HFFc6 (cell line): ENCODE measurements at regions not wholly inside any gene's neighbourhood (a gene's known extent, or its start where the extent isn't known, plus 50 kb on each side); places are given as distances from the start of the nearest gene placed in this dataset.
"Not testable (repeated sequence)": the region's sequence is repeated elsewhere in the genome, so short reads cannot be mapped to it uniquely, and the experiment has no call there.

ENCODE experiments used
- DNase-seq: peaks from one replicate; pipeline ENCODE4 v3.0.0-alpha.2; 2018
- H3K27ac Mint-ChIP-seq: 2 replicates; pipeline ENCODE4 v1.8.0; 2020; ENCODE audit warnings: mild to moderate bottlenecking, mixed read lengths
- H3K27me3 Mint-ChIP-seq: 2 replicates; pipeline ENCODE4 v1.8.0; 2021; ENCODE audit warnings: mild to moderate bottlenecking, moderate library complexity, mixed read lengths; ENCODE audit not compliant: insufficient read depth
- H3K36me3 Mint-ChIP-seq: 2 replicates; pipeline ENCODE4 v1.8.0; 2021; ENCODE audit warnings: low read depth, mixed read lengths
- H3K4me1 Mint-ChIP-seq: 2 replicates; pipeline ENCODE4 v1.8.0; 2020; ENCODE audit warnings: low read depth, mixed read lengths
- H3K4me3 Mint-ChIP-seq: 2 replicates; pipeline ENCODE4 v1.8.0; 2020; ENCODE audit warnings: mild to moderate bottlenecking, moderate library complexity, mixed read lengths
- H3K9me3 Mint-ChIP-seq: 2 replicates; pipeline ENCODE4 v1.8.0; 2020; ENCODE audit warnings: mild to moderate bottlenecking, mixed read lengths
- TF ChIP-seq, protein P1 (sequence below): fragments of 200-600 bp; sonication (generic); IDR thresholded peaks from 2 replicates; pipeline ENCODE4 v1.5.0; 2021; ENCODE audit warnings: antibody characterized with exemption, mild to moderate bottlenecking

GRCh38 chr1:182226618-182227017, 165.0 kb downstream of the GLUL start:
- Mint-ChIP-seq H3K36me3 (peaks cover 8% of the 10 kb centered on the region), H3K27me3 (peaks cover 9% of the 10 kb centered on the region)

GRCh38 chr1:182225755-182226154, 164.2 kb upstream of the ZNF648 start:
- not testable (repeated sequence) for H3K27me3 Mint-ChIP-seq, H3K27ac Mint-ChIP-seq
- H3K4me1 Mint-ChIP-seq = peaks cover 12% of the 10 kb centered on the region

More at GRCh38 chr1:182226618-182227017, 165.0 kb downstream of the GLUL start:
- no peak overlapping the region for H3K4me3 Mint-ChIP-seq
- H3K9me3 Mint-ChIP-seq = peaks cover 9% of the 10 kb centered on the region
- TF ChIP-seq, protein P1, sequence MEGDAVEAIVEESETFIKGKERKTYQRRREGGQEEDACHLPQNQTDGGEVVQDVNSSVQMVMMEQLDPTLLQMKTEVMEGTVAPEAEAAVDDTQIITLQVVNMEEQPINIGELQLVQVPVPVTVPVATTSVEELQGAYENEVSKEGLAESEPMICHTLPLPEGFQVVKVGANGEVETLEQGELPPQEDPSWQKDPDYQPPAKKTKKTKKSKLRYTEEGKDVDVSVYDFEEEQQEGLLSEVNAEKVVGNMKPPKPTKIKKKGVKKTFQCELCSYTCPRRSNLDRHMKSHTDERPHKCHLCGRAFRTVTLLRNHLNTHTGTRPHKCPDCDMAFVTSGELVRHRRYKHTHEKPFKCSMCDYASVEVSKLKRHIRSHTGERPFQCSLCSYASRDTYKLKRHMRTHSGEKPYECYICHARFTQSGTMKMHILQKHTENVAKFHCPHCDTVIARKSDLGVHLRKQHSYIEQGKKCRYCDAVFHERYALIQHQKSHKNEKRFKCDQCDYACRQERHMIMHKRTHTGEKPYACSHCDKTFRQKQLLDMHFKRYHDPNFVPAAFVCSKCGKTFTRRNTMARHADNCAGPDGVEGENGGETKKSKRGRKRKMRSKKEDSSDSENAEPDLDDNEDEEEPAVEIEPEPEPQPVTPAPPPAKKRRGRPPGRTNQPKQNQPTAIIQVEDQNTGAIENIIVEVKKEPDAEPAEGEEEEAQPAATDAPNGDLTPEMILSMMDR = no peak
- peaks cover 12% of the 10 kb centered on the region for H3K4me1 Mint-ChIP-seq
- no peak overlapping the region for H3K27ac Mint-ChIP-seq
- DNase-seq = no peak

DNA sequence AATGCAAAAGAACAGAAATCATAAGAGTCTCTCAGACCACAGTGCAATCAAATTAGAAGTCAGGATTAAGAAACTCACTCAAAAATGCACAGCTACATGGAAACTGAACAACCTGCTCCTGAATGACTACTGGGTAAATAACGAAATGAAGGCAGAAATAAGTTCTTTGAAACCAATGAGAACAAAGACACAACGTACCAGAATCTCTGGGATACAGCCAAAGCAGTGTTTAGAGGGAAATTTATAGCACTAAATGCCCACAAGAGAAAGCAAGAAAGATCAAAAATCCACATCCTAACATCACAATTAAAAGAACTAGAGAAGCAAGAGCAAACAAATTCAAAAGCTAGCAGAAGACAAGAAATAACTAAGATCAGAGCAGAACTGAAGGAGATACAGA, 160.5 kb upstream of the ZNF648 start:
- H3K27ac Mint-ChIP-seq, DNase-seq, H3K27me3 Mint-ChIP-seq, H3K4me3 Mint-ChIP-seq: not testable (repeated sequence)
- peaks cover 17% of the 10 kb centered on the region for H3K36me3 Mint-ChIP-seq
- peaks cover 14% of the 10 kb centered on the region for H3K9me3 Mint-ChIP-seq
- peaks cover 16% of the 10 kb centered on the region for H3K4me1 Mint-ChIP-seq

More at GRCh38 chr1:182225755-182226154, 164.2 kb upstream of the ZNF648 start:
- peaks cover 14% of the 10 kb centered on the region for H3K9me3 Mint-ChIP-seq
- not testable (repeated sequence) for H3K4me3 Mint-ChIP-seq, DNase-seq
- peaks cover 12% of the 10 kb centered on the region for H3K36me3 Mint-ChIP-seq

GRCh38 chr1:182221367-182221766, 159.9 kb upstream of the ZNF648 start:
- not testable (repeated sequence) for H3K4me3 Mint-ChIP-seq, H3K27ac Mint-ChIP-seq, H3K27me3 Mint-ChIP-seq, DNase-seq
- Mint-ChIP-seq H3K36me3 (peaks cover 17% of the 10 kb centered on the region), H3K4me1 (peaks cover 22% of the 10 kb centered on the region), H3K9me3 (peaks cover 14% of the 10 kb centered on the region)

- DNase-seq = peak; percentile 22
- peak overlapping the region; percentile 60 for H3K4me3 Mint-ChIP-seq
- H3K27ac Mint-ChIP-seq = peak overlapping the region; percentile 86
- peaks cover 5% of the 10 kb centered on the region; the same call in 1 of the 2 replicates for H3K27me3 Mint-ChIP-seq
- H3K9me3 Mint-ChIP-seq = peaks cover 14% of the 10 kb centered on the region
- H3K4me1 Mint-ChIP-seq = peaks cover 32% of the 10 kb centered on the region
- TF ChIP-seq, protein P1 = no peak
- H3K36me3 Mint-ChIP-seq = peaks cover 17% of the 10 kb centered on the region
Measured at GRCh38 chr1:182217967-182218366, 156.5 kb upstream of the ZNF648 start.

DNA sequence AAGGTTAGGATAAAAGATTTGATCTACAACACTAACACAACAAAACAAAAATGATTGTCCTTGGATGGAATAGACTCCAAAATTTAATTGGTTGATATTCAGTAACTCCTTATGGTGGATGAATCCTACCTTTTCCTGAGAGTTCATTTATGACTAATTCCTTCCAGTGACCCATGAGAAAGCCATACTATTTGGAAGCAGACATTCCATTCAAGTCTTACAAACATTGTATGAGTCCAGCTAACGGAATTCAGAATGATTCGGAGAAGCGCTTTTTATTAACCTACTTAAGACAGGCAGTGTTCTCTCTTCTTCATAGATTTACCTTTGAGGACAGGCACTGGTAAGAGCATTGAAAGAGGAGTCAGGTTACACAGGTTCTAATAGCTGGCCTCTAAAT, 155.6 kb upstream of the ZNF648 start:
- peak; percentile 78 for DNase-seq

DNA sequence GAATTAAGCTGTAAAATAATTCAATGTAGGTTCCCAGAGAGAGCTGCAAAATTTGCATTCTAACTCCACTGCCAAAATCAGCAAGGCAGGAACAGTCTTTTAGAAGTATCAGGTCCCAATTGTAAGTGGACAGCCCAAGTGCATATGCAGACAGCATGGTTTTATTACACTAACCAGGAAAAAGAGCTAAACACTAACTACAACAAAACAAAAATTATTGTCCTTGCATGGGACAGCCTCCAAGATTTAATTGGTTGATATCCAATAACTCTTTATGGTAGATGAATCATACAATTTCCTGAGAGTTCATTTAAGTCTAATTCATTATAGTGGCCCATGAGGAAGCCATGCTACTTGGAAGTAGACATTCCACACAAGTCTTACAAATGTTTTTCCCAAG, 154.3 kb upstream of the ZNF648 start:
- TF ChIP-seq, protein P1 = no peak
- Mint-ChIP-seq H3K27ac (peak overlapping the region; percentile 54), H3K4me3 (no peak overlapping the region), H3K9me3 (no peaks in the 10 kb centered on the region; the same call in 1 of the 2 replicates), H3K36me3 (0 out of 2 replicates have a peak, but pooled peaks cover 5% of the 10 kb centered on the region), H3K4me1 (peaks cover 32% of the 10 kb centered on the region), H3K27me3 (peaks cover 2% of the 10 kb centered on the region; the same call in 1 of the 2 replicates)
- peak; percentile 57 for DNase-seq

More for the DNA sequence above, 155.6 kb upstream of the ZNF648 start:
- Mint-ChIP-seq H3K4me1 (peaks cover 32% of the 10 kb centered on the region), H3K36me3 (peaks cover 13% of the 10 kb centered on the region), H3K27ac (peak overlapping the region; percentile 65), H3K9me3 (peaks cover 10% of the 10 kb centered on the region), H3K4me3 (peak overlapping the region; percentile 50), H3K27me3 (peaks cover 2% of the 10 kb centered on the region; the same call in 1 of the 2 replicates)
- TF ChIP-seq, protein P1 = no peak
